ENCODE measurements at regions not wholly inside any gene's neighbourhood (a gene's known extent, or its start where the extent isn't known, plus 50 kb on each side); places are given as distances from the start of the nearest gene placed in this dataset.

DNA sequence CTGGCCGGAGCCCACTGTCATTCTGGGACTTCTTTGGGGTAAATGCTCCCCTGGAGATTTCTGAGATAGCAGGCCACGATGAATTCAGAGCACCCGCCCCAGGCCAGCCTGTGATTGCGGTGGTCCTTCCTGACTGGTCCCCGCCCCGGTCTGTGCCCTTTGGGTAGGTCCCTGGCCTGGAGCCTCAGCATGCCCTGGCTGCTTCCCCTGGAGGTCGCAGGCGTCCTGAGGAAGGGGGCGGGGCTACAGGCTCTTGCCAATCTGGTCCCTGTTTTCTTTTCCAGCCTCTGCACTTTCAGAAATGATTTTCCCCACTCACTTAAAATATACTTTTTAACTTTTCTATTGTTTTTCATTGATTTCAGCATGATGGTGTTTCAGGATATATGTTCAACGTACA, 250.2 kb upstream of the ATP10A start:
- POLR2A ChIA-PET (ENCODE audit: unreplicated experiment) = no interaction called here
- DNase-seq = no peak
- no peaks in the 10 kb centered on the region for H3K4me1 ChIP-seq (replicated peaks; ENCODE audit: insufficient read depth)
- H3K27me3 ChIP-seq (ENCODE audit: insufficient read depth, low read depth) = no peaks in the 10 kb centered on the region
- no TSS peak for BruUV-seq (replicated peaks)
- no peaks in the 10 kb centered on the region for H3K9me3 ChIP-seq (ENCODE audit: insufficient read depth, low read depth)
- H3K79me2 ChIP-seq (ENCODE audit: low read depth) = no peaks in the 10 kb centered on the region
- TF ChIP-seq, protein P1, sequence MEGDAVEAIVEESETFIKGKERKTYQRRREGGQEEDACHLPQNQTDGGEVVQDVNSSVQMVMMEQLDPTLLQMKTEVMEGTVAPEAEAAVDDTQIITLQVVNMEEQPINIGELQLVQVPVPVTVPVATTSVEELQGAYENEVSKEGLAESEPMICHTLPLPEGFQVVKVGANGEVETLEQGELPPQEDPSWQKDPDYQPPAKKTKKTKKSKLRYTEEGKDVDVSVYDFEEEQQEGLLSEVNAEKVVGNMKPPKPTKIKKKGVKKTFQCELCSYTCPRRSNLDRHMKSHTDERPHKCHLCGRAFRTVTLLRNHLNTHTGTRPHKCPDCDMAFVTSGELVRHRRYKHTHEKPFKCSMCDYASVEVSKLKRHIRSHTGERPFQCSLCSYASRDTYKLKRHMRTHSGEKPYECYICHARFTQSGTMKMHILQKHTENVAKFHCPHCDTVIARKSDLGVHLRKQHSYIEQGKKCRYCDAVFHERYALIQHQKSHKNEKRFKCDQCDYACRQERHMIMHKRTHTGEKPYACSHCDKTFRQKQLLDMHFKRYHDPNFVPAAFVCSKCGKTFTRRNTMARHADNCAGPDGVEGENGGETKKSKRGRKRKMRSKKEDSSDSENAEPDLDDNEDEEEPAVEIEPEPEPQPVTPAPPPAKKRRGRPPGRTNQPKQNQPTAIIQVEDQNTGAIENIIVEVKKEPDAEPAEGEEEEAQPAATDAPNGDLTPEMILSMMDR (conservative IDR thresholded peaks at IDR 0.05) = no peak
- TF ChIP-seq EZH2 (IDR thresholded peaks at IDR 0.05; ENCODE audit: low read depth) = no peak
- H2AFZ ChIP-seq = no peak overlapping the region
- H3K4me2 ChIP-seq = no peak overlapping the region
- no peak overlapping the region for H3K27ac ChIP-seq
- CTCF ChIA-PET = no interaction called here
- H3K9me2 ChIP-seq (ENCODE audit: insufficient read depth) = no peaks in the 10 kb centered on the region
- H3K36me3 ChIP-seq (ENCODE audit: low read depth) = no peaks in the 10 kb centered on the region
- intact Hi-C loops (cut with micrococcal nuclease; ENCODE audit: unreplicated experiment) = no loop called here
- H3K4me3 ChIP-seq = no peak overlapping the region
- no peaks in the 10 kb centered on the region for H4K20me1 ChIP-seq (ENCODE audit: insufficient read depth)
- no peaks in the 10 kb centered on the region for H3F3A ChIP-seq (ENCODE audit: insufficient read depth, low read depth)

DNA sequence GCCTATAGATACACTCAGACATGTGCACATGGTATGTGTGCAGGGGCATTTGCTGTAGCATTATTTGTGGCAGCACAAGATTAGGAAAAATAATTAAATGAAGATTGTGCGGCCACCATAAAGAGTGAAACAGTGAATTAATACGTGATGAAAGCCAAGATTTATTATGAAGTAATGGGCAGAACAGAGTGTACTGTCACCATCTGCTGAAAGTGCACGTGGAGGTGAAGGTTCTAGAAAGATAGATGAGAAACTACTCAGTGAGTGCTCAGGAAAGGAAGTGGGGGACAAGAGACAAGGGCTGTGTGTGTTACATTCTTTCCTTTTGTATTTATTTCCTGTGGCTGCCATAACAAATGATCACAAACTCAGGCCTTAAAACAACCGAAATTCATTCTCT, 246.1 kb upstream of the ATP10A start:
- POLR2A ChIA-PET (ENCODE audit: unreplicated experiment) = no interaction called here
- Histone ChIP-seq H3K9me2 (ENCODE audit: insufficient read depth) (no peaks in the 10 kb centered on the region), H3F3A (ENCODE audit: insufficient read depth, low read depth) (no peaks in the 10 kb centered on the region), H3K4me3 (no peak overlapping the region), H3K9me3 (ENCODE audit: insufficient read depth, low read depth) (no peaks in the 10 kb centered on the region), H3K4me1 (replicated peaks; ENCODE audit: insufficient read depth) (no peaks in the 10 kb centered on the region), H3K27me3 (ENCODE audit: insufficient read depth, low read depth) (no peaks in the 10 kb centered on the region), H3K36me3 (ENCODE audit: low read depth) (no peaks in the 10 kb centered on the region), H3K27ac (no peak overlapping the region), H3K4me2 (no peak overlapping the region), H4K20me1 (ENCODE audit: insufficient read depth) (no peaks in the 10 kb centered on the region), H3K79me2 (ENCODE audit: low read depth) (no peaks in the 10 kb centered on the region), H2AFZ (no peak overlapping the region)
- TF ChIP-seq EZH2 (IDR thresholded peaks at IDR 0.05; ENCODE audit: low read depth) = no peak
- TF ChIP-seq, protein P1 (conservative IDR thresholded peaks at IDR 0.05) = no peak
- no TSS peak for BruUV-seq (replicated peaks)
- CTCF ChIA-PET = no interaction called here
- DNase-seq = no peak
- intact Hi-C loops (cut with micrococcal nuclease; ENCODE audit: unreplicated experiment) = no loop called here

DNA sequence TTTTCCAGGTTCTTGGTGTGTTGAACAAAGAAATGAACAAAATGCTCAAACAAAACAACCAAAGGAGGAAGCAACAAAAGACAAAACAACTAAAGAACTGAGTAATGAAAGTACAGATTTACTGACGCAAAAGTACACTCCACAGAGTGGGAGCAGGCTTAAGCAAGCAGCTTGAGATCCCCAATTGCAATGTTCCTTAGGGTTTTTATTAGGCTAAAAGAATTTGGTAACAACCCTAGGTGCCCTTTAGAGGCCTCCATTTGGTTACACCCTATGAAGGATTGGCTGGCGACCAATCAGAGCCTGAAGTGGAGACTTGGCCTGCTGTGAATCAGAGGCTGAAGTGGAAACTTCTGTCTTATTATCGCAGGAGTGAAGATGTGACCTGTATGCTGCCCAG, 243.4 kb upstream of the ATP10A start:
- H2AFZ ChIP-seq = no peak overlapping the region
- intact Hi-C loops (cut with micrococcal nuclease; ENCODE audit: unreplicated experiment) = no loop called here
- H3K27ac ChIP-seq = no peak overlapping the region
- no peak overlapping the region for H3K4me3 ChIP-seq
- H3K27me3 ChIP-seq (ENCODE audit: insufficient read depth, low read depth) = no peaks in the 10 kb centered on the region
- H3K36me3 ChIP-seq (ENCODE audit: low read depth) = no peaks in the 10 kb centered on the region
- no peaks in the 10 kb centered on the region for H3K9me3 ChIP-seq (ENCODE audit: insufficient read depth, low read depth)
- H3K79me2 ChIP-seq (ENCODE audit: low read depth) = no peaks in the 10 kb centered on the region
- ChIA-PET POLR2A (ENCODE audit: unreplicated experiment) (no interaction called here), CTCF (no interaction called here)
- no peaks in the 10 kb centered on the region for H3K4me1 ChIP-seq (replicated peaks; ENCODE audit: insufficient read depth)
- TF ChIP-seq, protein P1 (conservative IDR thresholded peaks at IDR 0.05) = no peak
- TF ChIP-seq EZH2 (IDR thresholded peaks at IDR 0.05; ENCODE audit: low read depth) = no peak
- DNase-seq = no peak
- BruUV-seq (replicated peaks) = no TSS peak
- H3K9me2 ChIP-seq (ENCODE audit: insufficient read depth) = no peaks in the 10 kb centered on the region
- no peaks in the 10 kb centered on the region for H4K20me1 ChIP-seq (ENCODE audit: insufficient read depth)
- H3K4me2 ChIP-seq = no peak overlapping the region
- no peaks in the 10 kb centered on the region for H3F3A ChIP-seq (ENCODE audit: insufficient read depth, low read depth)

Measured in PC-9 (cell line).